ENCODE measurements at regions not wholly inside any gene's neighbourhood (a gene's known extent, or its start where the extent isn't known, plus 50 kb on each side); places are given as distances from the start of the nearest gene placed in this dataset.

- peaks cover 8% of the 10 kb centered on the region for H3K4me1 ChIP-seq (ENCODE audit: insufficient read depth, low read length, poor library complexity, severe bottlenecking)
- BruUV-seq (replicated peaks): no TSS peak
- H3K27me3 ChIP-seq (replicated peaks; ENCODE audit: insufficient read depth, low read depth, low read length, poor library complexity): no peaks in the 10 kb centered on the region
- ChIA-PET POLR2A (ENCODE audit: low non-redundant PET) (no interaction called here), CTCF (no interaction called here)
- intact Hi-C loops (cut with micrococcal nuclease; ENCODE audit: unreplicated experiment): no loop called here
- no peaks in the 10 kb centered on the region for H3K9me3 ChIP-seq (ENCODE audit: low read depth, low read length, poor library complexity, severe bottlenecking)
- TF ChIP-seq CTCF (conservative IDR thresholded peaks at IDR 0.05; ENCODE audit: low read depth, low read length): no peak
- no peak for TF ChIP-seq EZH2 (IDR thresholded peaks at IDR 0.05; ENCODE audit: borderline replicate concordance, low read depth, low read length, poor library complexity, severe bottlenecking)
- no peak overlapping the region for H3K27ac ChIP-seq (ENCODE audit: low read depth, low read length, poor library complexity, severe bottlenecking)
- no peaks in the 10 kb centered on the region for H3K36me3 ChIP-seq (ENCODE audit: insufficient read depth, low read length, poor library complexity, severe bottlenecking)
- H3K4me3 ChIP-seq (ENCODE audit: low read depth, low read length, poor library complexity, severe bottlenecking): no peak overlapping the region
- DNase-seq (ENCODE audit: low spot score): no peak
Observed at GRCh38 chr7:136369225-136369624, 392.1 kb upstream of the MTPN start.

DNA sequence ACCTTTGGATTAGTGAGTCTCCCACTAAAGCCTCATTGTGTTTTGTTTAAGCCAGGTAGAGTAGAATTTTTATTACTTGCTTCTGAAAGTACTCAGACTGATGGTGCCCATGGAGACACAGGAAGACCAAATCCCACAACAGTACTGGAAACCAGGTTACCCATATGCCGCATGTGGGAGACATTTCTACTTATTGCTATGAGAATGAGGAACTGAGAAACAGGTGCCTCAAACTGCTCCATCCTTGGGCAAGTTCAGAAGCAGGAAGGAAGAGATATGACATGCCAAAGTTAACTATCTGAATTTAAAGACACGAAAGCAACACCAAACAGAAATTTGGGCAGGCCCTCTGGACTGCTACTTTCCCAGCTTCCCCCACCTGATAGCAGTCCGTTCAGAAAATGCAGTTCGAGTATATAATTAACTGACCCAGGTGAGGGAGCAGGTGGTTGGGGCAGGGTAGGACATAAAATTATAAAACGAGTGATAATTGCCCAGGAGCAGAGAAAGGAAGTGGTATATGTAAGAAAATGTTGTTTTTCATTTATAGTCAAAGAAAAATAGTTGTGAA, 382.3 kb upstream of the MTPN start:
- Histone ChIP-seq H3K9me3 (ENCODE audit: low read depth, low read length, poor library complexity, severe bottlenecking) (peaks cover 7% of the 10 kb centered on the region), H3K27me3 (replicated peaks; ENCODE audit: insufficient read depth, low read depth, low read length, poor library complexity) (no peaks in the 10 kb centered on the region), H3K36me3 (ENCODE audit: insufficient read depth, low read length, poor library complexity, severe bottlenecking) (no peaks in the 10 kb centered on the region), H3K4me1 (ENCODE audit: insufficient read depth, low read length, poor library complexity, severe bottlenecking) (no peaks in the 10 kb centered on the region), H3K4me3 (ENCODE audit: low read depth, low read length, poor library complexity, severe bottlenecking) (no peak overlapping the region), H3K27ac (ENCODE audit: low read depth, low read length, poor library complexity, severe bottlenecking) (no peak overlapping the region)
- TF ChIP-seq EZH2 (IDR thresholded peaks at IDR 0.05; ENCODE audit: borderline replicate concordance, low read depth, low read length, poor library complexity, severe bottlenecking) (no peak), CTCF (conservative IDR thresholded peaks at IDR 0.05; ENCODE audit: low read depth, low read length) (no peak)
- CTCF ChIA-PET: no interaction called here
- intact Hi-C loops (cut with micrococcal nuclease; ENCODE audit: unreplicated experiment): no loop called here
- no TSS peak for BruUV-seq (replicated peaks)
- DNase-seq (ENCODE audit: low spot score): no peak
- POLR2A ChIA-PET (ENCODE audit: low non-redundant PET): no interaction called here

DNA sequence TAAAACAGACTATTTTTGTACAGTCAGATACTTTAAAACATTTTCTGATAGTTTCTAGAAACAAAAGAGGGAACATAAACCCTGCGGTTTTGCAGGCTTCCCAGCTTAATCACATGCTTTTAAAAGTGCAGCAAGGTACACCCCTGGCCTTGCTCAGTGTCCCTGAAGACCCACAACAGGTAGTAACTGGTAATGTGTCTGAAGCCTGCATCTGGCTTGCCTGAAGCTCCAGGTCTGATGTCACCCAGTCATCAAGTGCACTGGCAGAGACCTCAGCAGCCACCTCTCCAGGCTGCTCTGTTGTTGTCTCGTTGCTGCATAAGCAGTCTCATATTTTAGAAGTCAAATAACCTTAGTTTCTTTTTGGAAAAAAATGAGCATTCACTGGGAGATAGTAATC, 376.1 kb upstream of the MTPN start:
- no TSS peak for BruUV-seq (replicated peaks)
- DNase-seq (ENCODE audit: low spot score): no peak
- Histone ChIP-seq H3K36me3 (ENCODE audit: insufficient read depth, low read length, poor library complexity, severe bottlenecking) (no peaks in the 10 kb centered on the region), H3K27me3 (replicated peaks; ENCODE audit: insufficient read depth, low read depth, low read length, poor library complexity) (no peaks in the 10 kb centered on the region), H3K4me1 (ENCODE audit: insufficient read depth, low read length, poor library complexity, severe bottlenecking) (no peaks in the 10 kb centered on the region), H3K9me3 (ENCODE audit: low read depth, low read length, poor library complexity, severe bottlenecking) (no peaks in the 10 kb centered on the region), H3K27ac (ENCODE audit: low read depth, low read length, poor library complexity, severe bottlenecking) (no peak overlapping the region), H3K4me3 (ENCODE audit: low read depth, low read length, poor library complexity, severe bottlenecking) (no peak overlapping the region)
- CTCF ChIA-PET: no interaction called here
- POLR2A ChIA-PET (ENCODE audit: low non-redundant PET): no interaction called here
- TF ChIP-seq CTCF (conservative IDR thresholded peaks at IDR 0.05; ENCODE audit: low read depth, low read length) (no peak), EZH2 (IDR thresholded peaks at IDR 0.05; ENCODE audit: borderline replicate concordance, low read depth, low read length, poor library complexity, severe bottlenecking) (no peak)
- intact Hi-C loops (cut with micrococcal nuclease; ENCODE audit: unreplicated experiment): no loop called here

Data from A673 (cell line).